Trophoblast cell (in vitro differentiated cells and primary cell): ENCODE measurements at regions not wholly inside any gene's neighbourhood (a gene's known extent, or its start where the extent isn't known, plus 50 kb on each side); places are given as distances from the start of the nearest gene placed in this dataset.

Experiments used
- DNase-seq, 2 donors: peaks; one replicate each; pipeline ENCODE4 v3.0.0-alpha.2; 2016
- H2AFZ ChIP-seq: 2 replicates; pipeline ENCODE4 v1.6.1; 2013; ENCODE audit warnings: low read length, moderate library complexity, mild to moderate bottlenecking; ENCODE audit not compliant: insufficient read depth, poor library complexity
- H2AK5ac ChIP-seq: 2 replicates; pipeline ENCODE4 v1.6.1; 2013; ENCODE audit warnings: mild to moderate bottlenecking, low read length
- H2BK120ac ChIP-seq: 2 replicates; pipeline ENCODE4 v1.6.1; 2013; ENCODE audit warnings: low read length, mild to moderate bottlenecking, moderate library complexity; ENCODE audit not compliant: insufficient read depth, poor library complexity
- H2BK12ac ChIP-seq: 2 replicates; pipeline ENCODE4 v1.6.1; 2013; ENCODE audit warnings: mild to moderate bottlenecking, low read length, moderate library complexity
- H2BK5ac ChIP-seq: 2 replicates; pipeline ENCODE4 v1.6.1; 2013; ENCODE audit warnings: low read length, low read depth, moderate library complexity, mild to moderate bottlenecking; ENCODE audit not compliant: poor library complexity
- H3K14ac ChIP-seq: 2 replicates; pipeline ENCODE4 v1.6.1; 2013; ENCODE audit warnings: mild to moderate bottlenecking, low read length
- H3K18ac ChIP-seq: 2 replicates; pipeline ENCODE4 v1.6.1; 2013; ENCODE audit warnings: mild to moderate bottlenecking, low read length
- H3K23ac ChIP-seq: 2 replicates; pipeline ENCODE4 v1.6.1; 2013; ENCODE audit warnings: low read length
- H3K27ac ChIP-seq: 2 replicates; pipeline ENCODE4 v1.5.1; 2013; ENCODE audit warnings: low read depth, mild to moderate bottlenecking, inconsistent platforms, low read length, moderate library complexity
- H3K27me3 ChIP-seq: 2 replicates; pipeline ENCODE4 v1.6.1; 2013; ENCODE audit warnings: inconsistent platforms, mild to moderate bottlenecking, low read length, moderate library complexity; ENCODE audit not compliant: insufficient read depth
- H3K36me3 ChIP-seq, 2 experiments: 1 replicate in 1 of 2; 2 replicates in 1 of 2; pipeline ENCODE4 v1.6.1; 2013; ENCODE audit warnings: low read length in 2 of 2, mild to moderate bottlenecking in 2 of 2, moderate library complexity in 1 of 2; ENCODE audit not compliant: insufficient read depth in 2 of 2, control insufficient read depth in 1 of 2
- H3K4ac ChIP-seq: 2 replicates; pipeline ENCODE4 v1.6.1; 2013; ENCODE audit warnings: low read depth, mild to moderate bottlenecking, low read length, moderate library complexity
- H3K4me1 ChIP-seq, 2 experiments: 1 replicate in 1 of 2; 2 replicates in 1 of 2; pipeline ENCODE4 v1.6.1; 2013; ENCODE audit warnings: low read length in 2 of 2, mild to moderate bottlenecking in 2 of 2, moderate library complexity in 1 of 2; ENCODE audit not compliant: insufficient read depth in 2 of 2, control insufficient read depth in 1 of 2
- H3K4me2 ChIP-seq: 2 replicates; pipeline ENCODE4 v1.6.1; 2013; ENCODE audit warnings: inconsistent platforms, mild to moderate bottlenecking, low read length, moderate library complexity
- H3K4me3 ChIP-seq: 2 replicates; pipeline ENCODE4 v1.5.1; 2013; ENCODE audit warnings: mild to moderate bottlenecking, low read depth, low read length, inconsistent platforms
- H3K79me1 ChIP-seq: one replicate; pipeline ENCODE4 v1.6.1; 2013; ENCODE audit warnings: low read length
- H3K79me2 ChIP-seq: 2 replicates; pipeline ENCODE4 v1.6.1; 2013; ENCODE audit warnings: low read length, mild to moderate bottlenecking; ENCODE audit not compliant: control insufficient read depth, insufficient read depth, poor library complexity
- H3K9ac ChIP-seq: 2 replicates; pipeline ENCODE4 v1.6.1; 2013; ENCODE audit warnings: mild to moderate bottlenecking, low read length
- H3K9me3 ChIP-seq: 2 replicates; pipeline ENCODE4 v1.6.1; 2013; ENCODE audit warnings: low read depth, mild to moderate bottlenecking, control low read depth, inconsistent platforms, low read length; ENCODE audit not compliant: insufficient read depth
- H4K12ac ChIP-seq: 2 replicates; pipeline ENCODE4 v1.6.1; 2013; ENCODE audit warnings: low read depth, mild to moderate bottlenecking, low read length, moderate library complexity
- H4K8ac ChIP-seq: 2 replicates; pipeline ENCODE4 v1.6.1; 2013; ENCODE audit warnings: low read depth, mild to moderate bottlenecking, low read length, moderate library complexity
- H4K91ac ChIP-seq: one replicate; pipeline ENCODE4 v1.6.1; 2013; ENCODE audit warnings: low read depth, mild to moderate bottlenecking, low read length, moderate library complexity
- WGBS: extraction: QIAGEN DNeasy Blood & Tissue Kit; methylation state at CpG from one replicate; pipeline ENCODE4 v1.1.7; 2013; ENCODE audit warnings: missing lambda C conversion rate; ENCODE audit not compliant: insufficient read length, insufficient coverage; ENCODE audit errors: extremely low coverage; 5-methylcytosine and 5-hydroxymethylcytosine counted together

- Histone ChIP-seq H2AFZ (no peak overlapping the region), H3K4me3 (no peak overlapping the region), H3K4me2 (no peak overlapping the region), H3K4ac (no peak overlapping the region), H4K12ac (no peak overlapping the region), H3K14ac (no peak overlapping the region), H4K91ac (no peak overlapping the region), H3K9ac (no peak overlapping the region), H2BK120ac (no peak overlapping the region), H3K79me2 (no peaks in the 10 kb centered on the region), H3K18ac (no peak overlapping the region), H3K9me3 (no peaks in the 10 kb centered on the region), H2AK5ac (no peak overlapping the region), H3K23ac (no peak overlapping the region), H3K27ac (no peak overlapping the region), H2BK5ac (no peak overlapping the region), H3K36me3 (no peaks in the 10 kb centered on the region), H3K27me3 (no peaks in the 10 kb centered on the region), H2BK12ac (no peak overlapping the region), H3K79me1 (no peaks in the 10 kb centered on the region), H4K8ac (no peak overlapping the region), H3K4me1 (no peaks in the 10 kb centered on the region)
- WGBS, result no CpG with 5 or more reads among the region's 1 CpG
- no peak for DNase-seq
Measured at GRCh38 chr7:119895320-119895719, 377.7 kb upstream of the KCND2 start.

DNA sequence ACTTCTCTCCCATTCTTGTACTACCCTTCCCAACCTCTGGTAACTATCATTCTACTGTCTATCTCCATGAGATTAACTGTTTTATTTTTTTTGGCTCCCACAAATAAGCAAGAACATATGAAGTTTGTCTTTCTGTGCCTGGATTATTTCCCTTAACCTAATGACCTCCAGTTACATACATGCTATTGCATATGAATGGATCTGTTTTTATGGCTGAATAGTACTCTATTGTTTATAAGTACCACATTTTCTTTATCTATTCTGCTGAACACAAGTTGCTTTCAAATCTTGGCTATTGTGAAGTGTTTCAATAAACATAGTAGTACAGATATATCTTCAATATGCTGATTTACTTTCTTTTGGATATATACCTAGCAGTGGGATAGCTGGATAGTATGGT, 376.6 kb upstream of the KCND2 start:
- H3K4me3 ChIP-seq, result no peak overlapping the region
- H3K18ac ChIP-seq, result no peak overlapping the region
- H3K79me2 ChIP-seq, result no peaks in the 10 kb centered on the region
- DNase-seq, result no peak
- H3K4me1 ChIP-seq, result peaks cover 0 to 3% of the 10 kb centered on the region in 2 experiments
- H3K27ac ChIP-seq, result no peak overlapping the region
- no peak overlapping the region for H3K9ac ChIP-seq
- no peaks in the 10 kb centered on the region for H3K79me1 ChIP-seq
- no peak overlapping the region for H4K12ac ChIP-seq
- H4K8ac ChIP-seq, result no peak overlapping the region
- H3K27me3 ChIP-seq, result no peaks in the 10 kb centered on the region
- no peak overlapping the region for H2BK12ac ChIP-seq
- H4K91ac ChIP-seq, result no peak overlapping the region
- no peak overlapping the region for H2AFZ ChIP-seq
- no peaks in the 10 kb centered on the region for H3K36me3 ChIP-seq
- no peak overlapping the region for H3K14ac ChIP-seq
- H3K4ac ChIP-seq, result no peak overlapping the region
- no peak overlapping the region for H2BK120ac ChIP-seq
- no peak overlapping the region for H2BK5ac ChIP-seq
- H3K4me2 ChIP-seq, result no peak overlapping the region
- H2AK5ac ChIP-seq, result no peak overlapping the region
- no peaks in the 10 kb centered on the region for H3K9me3 ChIP-seq
- H3K23ac ChIP-seq, result no peak overlapping the region

- H2AK5ac ChIP-seq, result no peak overlapping the region
- H2BK120ac ChIP-seq, result no peak overlapping the region
- H3K4ac ChIP-seq, result no peak overlapping the region
- WGBS, result no CpG with 5 or more reads among the region's 5 CpGs
- H3K27me3 ChIP-seq, result no peaks in the 10 kb centered on the region
- DNase-seq, result peak in 1 of 2 donors; percentile 14
- no peak overlapping the region for H4K91ac ChIP-seq
- H3K4me2 ChIP-seq, result no peak overlapping the region
- no peaks in the 10 kb centered on the region for H3K36me3 ChIP-seq
- H2BK12ac ChIP-seq, result no peak overlapping the region
- no peak overlapping the region for H3K27ac ChIP-seq
- no peaks in the 10 kb centered on the region for H3K79me1 ChIP-seq
- no peak overlapping the region for H3K18ac ChIP-seq
- H4K12ac ChIP-seq, result no peak overlapping the region
- H3K4me3 ChIP-seq, result no peak overlapping the region
- no peaks in the 10 kb centered on the region for H3K79me2 ChIP-seq
- no peak overlapping the region for H3K14ac ChIP-seq
- H4K8ac ChIP-seq, result no peak overlapping the region
- H2AFZ ChIP-seq, result no peak overlapping the region
- no peak overlapping the region for H3K9ac ChIP-seq
- no peaks in the 10 kb centered on the region for H3K9me3 ChIP-seq
- no peak overlapping the region for H3K23ac ChIP-seq
- H2BK5ac ChIP-seq, result no peak overlapping the region
- H3K4me1 ChIP-seq, result peaks cover 0 to 3% of the 10 kb centered on the region in 2 experiments
Measured at GRCh38 chr7:119900996-119901672, 371.8 kb upstream of the KCND2 start.

DNA sequence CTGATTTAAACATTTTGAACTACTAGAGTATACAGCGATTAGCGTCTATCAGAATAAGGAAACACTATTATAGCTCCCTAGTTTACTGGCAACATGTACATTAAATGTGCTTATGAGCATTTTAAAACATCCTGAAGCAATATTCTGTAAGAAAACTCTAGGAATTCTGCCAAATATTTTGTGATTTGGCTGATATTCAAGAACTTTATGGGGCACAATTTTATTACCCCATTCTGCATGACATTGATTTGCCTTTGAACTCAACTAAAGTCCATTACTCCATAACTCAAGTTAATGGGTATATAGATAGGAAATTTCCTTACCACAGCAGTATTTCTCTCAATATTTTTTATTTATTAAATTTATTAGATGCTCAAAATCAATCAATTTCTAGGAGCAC, 369.9 kb upstream of the KCND2 start:
- H2BK5ac ChIP-seq, result no peak overlapping the region
- H3K4me2 ChIP-seq, result no peak overlapping the region
- H3K27ac ChIP-seq, result no peak overlapping the region
- H2AK5ac ChIP-seq, result no peak overlapping the region
- no peak overlapping the region for H3K18ac ChIP-seq
- H3K4ac ChIP-seq, result no peak overlapping the region
- no peak overlapping the region for H4K91ac ChIP-seq
- DNase-seq, result no peak
- no peak overlapping the region for H3K23ac ChIP-seq
- H3K9me3 ChIP-seq, result no peaks in the 10 kb centered on the region
- peaks cover 0 to 3% of the 10 kb centered on the region in 2 experiments for H3K4me1 ChIP-seq
- no peaks in the 10 kb centered on the region for H3K36me3 ChIP-seq
- H3K27me3 ChIP-seq, result no peaks in the 10 kb centered on the region
- H4K8ac ChIP-seq, result no peak overlapping the region
- no peak overlapping the region for H2BK12ac ChIP-seq
- WGBS, result no CpG with 5 or more reads among the region's 2 CpGs
- no peaks in the 10 kb centered on the region for H3K79me1 ChIP-seq
- H2AFZ ChIP-seq, result no peak overlapping the region
- H3K9ac ChIP-seq, result no peak overlapping the region
- H3K4me3 ChIP-seq, result no peak overlapping the region
- no peak overlapping the region for H2BK120ac ChIP-seq
- H3K79me2 ChIP-seq, result no peaks in the 10 kb centered on the region
- H3K14ac ChIP-seq, result no peak overlapping the region
- H4K12ac ChIP-seq, result no peak overlapping the region
